ENCODE measurements at regions not wholly inside any gene's neighbourhood (a gene's known extent, or its start where the extent isn't known, plus 50 kb on each side); places are given as distances from the start of the nearest gene placed in this dataset.

DNA sequence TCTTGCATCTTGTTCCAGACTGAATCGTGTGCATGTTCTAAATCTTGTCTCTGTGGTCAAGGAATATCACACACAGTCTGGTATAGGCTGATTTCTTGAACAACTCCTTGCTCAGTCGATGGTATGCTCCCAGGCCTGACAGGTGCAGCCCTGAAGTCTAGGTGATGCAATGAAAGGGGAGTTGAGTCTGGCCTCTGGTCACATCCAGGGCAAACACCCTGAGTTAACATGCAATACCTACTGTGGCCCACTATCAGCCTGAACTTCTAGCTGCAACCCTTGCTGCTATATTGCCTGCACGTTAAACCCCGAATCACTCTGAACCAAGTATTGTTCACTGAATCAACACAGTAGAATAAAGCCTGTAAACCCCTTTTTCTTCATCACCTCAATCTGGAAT lies 303.4 kb downstream of the USP25 start:
- TF ChIP-seq POLR2AphosphoS5 (IDR thresholded peaks at IDR 0.05; ENCODE audit: low read depth, low read length) (no peak), POLR2A (IDR thresholded peaks at IDR 0.05; ENCODE audit: low read depth, low read length) (no peak), TAF1 (IDR thresholded peaks at IDR 0.05; ENCODE audit: borderline replicate concordance, low read depth, low read length) (no peak)

Measured in GM12892 (cell line).